ENCODE measurements at regions not wholly inside any gene's neighbourhood (a gene's known extent, or its start where the extent isn't known, plus 50 kb on each side); places are given as distances from the start of the nearest gene placed in this dataset.

DNA sequence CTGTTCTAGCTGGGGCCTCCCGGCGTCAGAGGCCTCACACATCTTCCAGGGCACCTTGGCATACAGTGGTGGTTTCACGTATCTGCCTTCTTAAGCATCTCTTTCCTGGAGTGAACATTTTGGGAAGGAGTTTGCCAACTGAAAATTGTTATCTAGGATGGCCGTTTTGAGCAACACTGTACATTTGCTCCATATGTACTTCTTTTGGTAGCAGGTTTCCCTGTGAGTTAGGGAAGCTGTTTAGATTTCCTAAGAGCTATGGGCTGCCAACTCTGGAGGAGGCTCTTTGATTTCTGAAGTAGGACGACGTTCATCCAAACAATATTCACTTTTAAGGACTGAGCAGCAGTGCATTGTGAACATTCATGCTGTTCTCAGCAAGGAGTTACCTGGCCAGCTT is 665.9 kb downstream of the SQOR start:
- H4K20me1 ChIP-seq (ENCODE audit: low read depth, low read length) = no peaks in the 10 kb centered on the region
- no peaks in the 10 kb centered on the region for H3F3A ChIP-seq (ENCODE audit: insufficient read depth)
- TF ChIP-seq, protein P1, sequence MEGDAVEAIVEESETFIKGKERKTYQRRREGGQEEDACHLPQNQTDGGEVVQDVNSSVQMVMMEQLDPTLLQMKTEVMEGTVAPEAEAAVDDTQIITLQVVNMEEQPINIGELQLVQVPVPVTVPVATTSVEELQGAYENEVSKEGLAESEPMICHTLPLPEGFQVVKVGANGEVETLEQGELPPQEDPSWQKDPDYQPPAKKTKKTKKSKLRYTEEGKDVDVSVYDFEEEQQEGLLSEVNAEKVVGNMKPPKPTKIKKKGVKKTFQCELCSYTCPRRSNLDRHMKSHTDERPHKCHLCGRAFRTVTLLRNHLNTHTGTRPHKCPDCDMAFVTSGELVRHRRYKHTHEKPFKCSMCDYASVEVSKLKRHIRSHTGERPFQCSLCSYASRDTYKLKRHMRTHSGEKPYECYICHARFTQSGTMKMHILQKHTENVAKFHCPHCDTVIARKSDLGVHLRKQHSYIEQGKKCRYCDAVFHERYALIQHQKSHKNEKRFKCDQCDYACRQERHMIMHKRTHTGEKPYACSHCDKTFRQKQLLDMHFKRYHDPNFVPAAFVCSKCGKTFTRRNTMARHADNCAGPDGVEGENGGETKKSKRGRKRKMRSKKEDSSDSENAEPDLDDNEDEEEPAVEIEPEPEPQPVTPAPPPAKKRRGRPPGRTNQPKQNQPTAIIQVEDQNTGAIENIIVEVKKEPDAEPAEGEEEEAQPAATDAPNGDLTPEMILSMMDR (IDR thresholded peaks at IDR 0.05; ENCODE audit: insufficient read depth, low read length, poor library complexity, severe bottlenecking) = no peak
- TF ChIP-seq EZH2phosphoT487 (conservative IDR thresholded peaks at IDR 0.05; ENCODE audit: low read length) = no peak
- H3K36me3 ChIP-seq (ENCODE audit: low read length) = no peaks in the 10 kb centered on the region
- H2AFZ ChIP-seq (ENCODE audit: low read depth, low read length, severe bottlenecking) = no peak overlapping the region
- no peaks in the 10 kb centered on the region for H3K79me2 ChIP-seq (ENCODE audit: insufficient read depth, low read length)
- no peak overlapping the region for H3K9ac ChIP-seq (ENCODE audit: low read length)
- H3K9me3 ChIP-seq (ENCODE audit: insufficient read depth, low read length) = no peaks in the 10 kb centered on the region
- H3K27me3 ChIP-seq (ENCODE audit: low read length) = no peaks in the 10 kb centered on the region
- no peak overlapping the region for H3K4me3 ChIP-seq (ENCODE audit: insufficient read depth, low read length, poor library complexity, severe bottlenecking)
- H3K9me2 ChIP-seq (replicated peaks; ENCODE audit: insufficient read depth, low read length) = no peaks in the 10 kb centered on the region
- H3K4me2 ChIP-seq (ENCODE audit: low read depth, low read length, poor library complexity, severe bottlenecking) = no peak overlapping the region
- H3K27ac ChIP-seq (ENCODE audit: low read depth, low read length) = no peak overlapping the region

DNA sequence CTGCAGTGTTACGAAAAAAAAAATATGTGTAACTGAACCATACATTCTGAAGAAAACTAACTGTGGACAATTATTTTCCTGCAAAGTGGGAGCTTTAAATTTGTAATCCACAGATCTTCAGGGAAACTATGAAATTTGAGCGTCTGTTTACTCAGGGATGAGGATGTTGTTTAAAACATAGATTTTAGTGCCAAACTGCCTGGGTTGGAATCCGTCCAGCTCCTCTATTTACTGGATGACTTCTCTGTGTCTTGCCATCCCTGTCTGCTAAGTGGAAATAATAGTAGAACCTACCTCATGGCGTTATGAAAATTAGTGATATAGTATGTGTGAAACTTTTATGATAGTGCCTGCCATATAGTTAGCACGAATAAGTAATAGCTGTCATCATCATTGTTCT is 666.5 kb downstream of the SQOR start:
- Histone ChIP-seq H3K4me3 (ENCODE audit: insufficient read depth, low read length, poor library complexity, severe bottlenecking) (no peak overlapping the region), H4K20me1 (ENCODE audit: low read depth, low read length) (no peaks in the 10 kb centered on the region), H3K27ac (ENCODE audit: low read depth, low read length) (no peak overlapping the region), H3F3A (ENCODE audit: insufficient read depth) (no peaks in the 10 kb centered on the region), H3K4me2 (ENCODE audit: low read depth, low read length, poor library complexity, severe bottlenecking) (no peak overlapping the region), H3K79me2 (ENCODE audit: insufficient read depth, low read length) (no peaks in the 10 kb centered on the region), H2AFZ (ENCODE audit: low read depth, low read length, severe bottlenecking) (no peak overlapping the region), H3K27me3 (ENCODE audit: low read length) (no peaks in the 10 kb centered on the region), H3K9me3 (ENCODE audit: insufficient read depth, low read length) (no peaks in the 10 kb centered on the region), H3K36me3 (ENCODE audit: low read length) (no peaks in the 10 kb centered on the region), H3K9me2 (replicated peaks; ENCODE audit: insufficient read depth, low read length) (no peaks in the 10 kb centered on the region), H3K9ac (ENCODE audit: low read length) (no peak overlapping the region)
- no peak for TF ChIP-seq EZH2phosphoT487 (conservative IDR thresholded peaks at IDR 0.05; ENCODE audit: low read length)
- TF ChIP-seq, protein P1 (IDR thresholded peaks at IDR 0.05; ENCODE audit: insufficient read depth, low read length, poor library complexity, severe bottlenecking) = no peak

DNA sequence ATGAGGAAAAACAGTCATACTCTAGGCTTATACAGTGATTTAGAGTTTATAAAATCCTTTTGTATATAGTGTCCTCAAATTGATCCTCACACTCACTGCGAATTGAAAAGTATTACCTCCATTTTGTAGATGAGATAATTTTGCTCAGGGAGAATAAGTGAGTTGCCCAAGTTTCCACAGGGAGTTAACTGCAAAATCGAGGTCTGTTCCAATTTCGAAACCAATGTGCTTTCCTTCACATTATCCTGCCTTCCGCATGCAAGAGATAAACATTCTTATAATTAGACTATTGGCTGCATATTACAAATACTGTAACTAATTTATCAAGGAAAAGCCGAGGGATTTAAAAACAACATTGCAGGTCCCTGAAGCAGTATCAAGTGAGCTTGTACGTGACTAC is 667.0 kb downstream of the SQOR start:
- no peak overlapping the region for H3K27ac ChIP-seq (ENCODE audit: low read depth, low read length)
- TF ChIP-seq EZH2phosphoT487 (conservative IDR thresholded peaks at IDR 0.05; ENCODE audit: low read length) = no peak
- TF ChIP-seq, protein P1 (IDR thresholded peaks at IDR 0.05; ENCODE audit: insufficient read depth, low read length, poor library complexity, severe bottlenecking) = no peak
- no peaks in the 10 kb centered on the region for H3F3A ChIP-seq (ENCODE audit: insufficient read depth)
- no peaks in the 10 kb centered on the region for H3K79me2 ChIP-seq (ENCODE audit: insufficient read depth, low read length)
- no peaks in the 10 kb centered on the region for H3K9me3 ChIP-seq (ENCODE audit: insufficient read depth, low read length)
- H3K4me2 ChIP-seq (ENCODE audit: low read depth, low read length, poor library complexity, severe bottlenecking) = no peak overlapping the region
- H3K4me3 ChIP-seq (ENCODE audit: insufficient read depth, low read length, poor library complexity, severe bottlenecking) = no peak overlapping the region
- no peaks in the 10 kb centered on the region for H4K20me1 ChIP-seq (ENCODE audit: low read depth, low read length)
- H3K27me3 ChIP-seq (ENCODE audit: low read length) = no peaks in the 10 kb centered on the region
- no peak overlapping the region for H2AFZ ChIP-seq (ENCODE audit: low read depth, low read length, severe bottlenecking)
- no peaks in the 10 kb centered on the region for H3K9me2 ChIP-seq (replicated peaks; ENCODE audit: insufficient read depth, low read length)
- no peaks in the 10 kb centered on the region for H3K36me3 ChIP-seq (ENCODE audit: low read length)
- no peak overlapping the region for H3K9ac ChIP-seq (ENCODE audit: low read length)

All from SU-DHL-6 (cell line).